ENCODE measurements at regions not wholly inside any gene's neighbourhood (a gene's known extent, or its start where the extent isn't known, plus 50 kb on each side); places are given as distances from the start of the nearest gene placed in this dataset.

DNA sequence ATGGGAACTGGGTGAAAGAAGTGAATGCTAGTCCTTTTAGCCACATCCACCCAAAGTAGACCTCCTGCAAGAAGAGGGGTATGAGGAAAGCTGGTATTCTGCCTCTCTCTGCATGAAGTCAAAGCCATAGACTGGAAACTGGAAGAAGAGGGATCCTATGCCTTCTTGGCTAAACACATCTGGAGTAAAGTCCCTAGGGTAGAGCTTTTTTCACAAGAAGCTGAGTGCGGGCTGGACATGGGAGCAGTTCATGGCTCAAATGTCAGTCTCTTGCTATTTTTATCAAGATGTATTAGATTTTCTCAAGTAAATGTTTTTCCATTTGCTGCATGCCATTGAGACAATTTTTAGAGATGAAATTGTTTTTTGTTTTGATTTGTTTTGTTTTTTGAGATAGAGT, 206.5 kb upstream of the TMEM72 start:
- Histone ChIP-seq H3K27me3 (ENCODE audit: insufficient read depth, low read length) (no peaks in the 10 kb centered on the region; the same call in 1 of the 2 replicates), H3K4me1 (ENCODE audit: control insufficient read depth in 1 of 2, insufficient read depth in 2 of 2, low read length in 2 of 2) (no peaks in the 10 kb centered on the region), H3K9ac (ENCODE audit: low read length) (no peak overlapping the region), H3K36me3 (ENCODE audit: control insufficient read depth in 1 of 2, insufficient read depth in 2 of 2, low read length in 2 of 2) (no peaks in the 10 kb centered on the region), H3K9me3 (ENCODE audit: control insufficient read depth in 1 of 2, insufficient read depth in 1 of 2, low read depth in 1 of 2, low read length in 2 of 2) (no peaks in the 10 kb centered on the region), H3K79me2 (ENCODE audit: insufficient read depth, low read length) (no peaks in the 10 kb centered on the region), H3K9me2 (ENCODE audit: insufficient read depth) (no peaks in the 10 kb centered on the region), H4K20me1 (ENCODE audit: insufficient read depth) (no peaks in the 10 kb centered on the region), H2AFZ (ENCODE audit: low read depth, low read length, poor library complexity, severe bottlenecking) (no peak overlapping the region), H3K4me3 (replicated peaks in 1 of 2; ENCODE audit: low read depth in 1 of 2, low read length in 2 of 2) (no peak overlapping the region), H3K4me2 (ENCODE audit: low read length) (no peak overlapping the region), H3K27ac (ENCODE audit: low read depth, low read length) (no peak overlapping the region)
- RAD21 ChIA-PET (ENCODE audit: low non-redundant PET in 1 of 2, low total read pairs in 2 of 2, uncharacterized antibody in 2 of 2, unreplicated experiment in 2 of 2) = no interaction called here
- DNase-seq (ENCODE audit: low read depth, low spot score) (no peak), ATAC-seq (no peak)
- BruUV-seq (replicated peaks) = no TSS peak
- TF ChIP-seq TCF7L2 (IDR thresholded peaks at IDR 0.05; ENCODE audit: borderline replicate concordance, extremely low read depth, insufficient read depth, insufficient read length) (no peak), SP1 (IDR thresholded peaks at IDR 0.05; ENCODE audit: low read depth) (no peak), ZFX (IDR thresholded peaks at IDR 0.05) (no peak), ZBTB33 (IDR thresholded peaks at IDR 0.05; ENCODE audit: extremely low read depth, insufficient replicate concordance, low read length) (no peak), POLR2AphosphoS5 (IDR thresholded peaks at IDR 0.05; ENCODE audit: low read depth, low read length) (no peak), EZH2 (IDR thresholded peaks at IDR 0.05) (no peak), ELF1 (IDR thresholded peaks at IDR 0.05; ENCODE audit: borderline replicate concordance, low read depth) (no peak), EZH2phosphoT487 (IDR thresholded peaks at IDR 0.05; ENCODE audit: borderline replicate concordance) (no peak), CEBPB (IDR thresholded peaks at IDR 0.05; ENCODE audit: low read depth) (no peak), ZNF274 (IDR thresholded peaks at IDR 0.05; ENCODE audit: low read depth, low read length) (no peak), CBX3 (IDR thresholded peaks at IDR 0.05; ENCODE audit: low read depth) (no peak), POLR2A (IDR thresholded peaks at IDR 0.05; ENCODE audit: borderline replicate concordance, extremely low read depth, insufficient read depth, insufficient read length) (no peak), REST (IDR thresholded peaks at IDR 0.05; ENCODE audit: low read depth) (no peak), FOSL1 (IDR thresholded peaks at IDR 0.05; ENCODE audit: low read depth) (no peak), CTCF (IDR thresholded peaks at IDR 0.05 in 2 of 3, conservative IDR thresholded peaks at IDR 0.05 in 1 of 3; ENCODE audit: borderline replicate concordance in 1 of 3, insufficient read depth in 1 of 3, low read depth in 2 of 3, low read length in 2 of 3) (no peak), SIN3A (IDR thresholded peaks at IDR 0.05; ENCODE audit: low read depth) (no peak), RAD21 (IDR thresholded peaks at IDR 0.05; ENCODE audit: low read depth) (no peak)
- TF ChIP-seq, protein P1, sequence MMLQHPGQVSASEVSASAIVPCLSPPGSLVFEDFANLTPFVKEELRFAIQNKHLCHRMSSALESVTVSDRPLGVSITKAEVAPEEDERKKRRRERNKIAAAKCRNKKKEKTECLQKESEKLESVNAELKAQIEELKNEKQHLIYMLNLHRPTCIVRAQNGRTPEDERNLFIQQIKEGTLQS (IDR thresholded peaks at IDR 0.05) = no peak
- TF ChIP-seq, protein P2, sequence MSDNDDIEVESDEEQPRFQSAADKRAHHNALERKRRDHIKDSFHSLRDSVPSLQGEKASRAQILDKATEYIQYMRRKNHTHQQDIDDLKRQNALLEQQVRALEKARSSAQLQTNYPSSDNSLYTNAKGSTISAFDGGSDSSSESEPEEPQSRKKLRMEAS (IDR thresholded peaks at IDR 0.05) = no peak
- intact Hi-C loops (cut with micrococcal nuclease) = no loop called here
- POLR2A ChIA-PET = no interaction called here
- CTCF ChIA-PET = no interaction called here

Data from HCT116 (cell line).